ENCODE measurements at regions not wholly inside any gene's neighbourhood (a gene's known extent, or its start where the extent isn't known, plus 50 kb on each side); places are given as distances from the start of the nearest gene placed in this dataset.

- TF ChIP-seq CTCF (conservative IDR thresholded peaks at IDR 0.05; ENCODE audit: low read depth, low read length) (no peak), POLR2A (IDR thresholded peaks at IDR 0.05; ENCODE audit: low read depth, low read length) (no peak), RFX5 (IDR thresholded peaks at IDR 0.05; ENCODE audit: low read depth, low read length) (no peak), CEBPB (IDR thresholded peaks at IDR 0.05; ENCODE audit: low read depth, low read length) (no peak), MAZ (IDR thresholded peaks at IDR 0.05; ENCODE audit: borderline replicate concordance, low read depth, low read length) (no peak), NFE2L2 (IDR thresholded peaks at IDR 0.05; ENCODE audit: low read depth, low read length) (no peak), SMC3 (IDR thresholded peaks at IDR 0.05; ENCODE audit: low read depth, low read length) (no peak), ELK1 (IDR thresholded peaks at IDR 0.05; ENCODE audit: borderline replicate concordance, low read depth, low read length) (no peak), RAD21 (IDR thresholded peaks at IDR 0.05; ENCODE audit: low read length) (no peak), RCOR1 (IDR thresholded peaks at IDR 0.05; ENCODE audit: insufficient replicate concordance, low read length) (no peak), USF2 (IDR thresholded peaks at IDR 0.05; ENCODE audit: low read depth, low read length) (no peak), FOS (IDR thresholded peaks at IDR 0.05; ENCODE audit: low read depth, low read length) (no peak)
These were observed 66.0 kb upstream of the UNC5C start for GRCh38 chr4:95614684-95615205.
